ENCODE measurements at regions not wholly inside any gene's neighbourhood (a gene's known extent, or its start where the extent isn't known, plus 50 kb on each side); places are given as distances from the start of the nearest gene placed in this dataset.

- TF ChIP-seq HMGN3 (IDR thresholded peaks at IDR 0.05; ENCODE audit: borderline replicate concordance, extremely low read depth, insufficient read length, low read depth, low read length), result no peak
- no peak for TF ChIP-seq NCOA1 (IDR thresholded peaks at IDR 0.05; ENCODE audit: low read depth)
- TF ChIP-seq HNRNPH1 (optimal IDR thresholded peaks at IDR 0.05; ENCODE audit: low read depth, low read length), result no peak
- no peak for TF ChIP-seq U2AF1 (optimal IDR thresholded peaks at IDR 0.05; ENCODE audit: low read depth, low read length)
- no peak for TF ChIP-seq PHB2 (IDR thresholded peaks at IDR 0.05; ENCODE audit: low read depth)
- no peak for TF ChIP-seq FOXJ3 (CRISPR knock-in tag; IDR thresholded peaks at IDR 0.05)
- no peak for TF ChIP-seq TCF7 (IDR thresholded peaks at IDR 0.05; ENCODE audit: borderline replicate concordance)
- TF ChIP-seq ARID1B (IDR thresholded peaks at IDR 0.05), result peak; percentile 81
- no peak for TF ChIP-seq SNRNP70 (optimal IDR thresholded peaks at IDR 0.05; ENCODE audit: low read depth, low read length)
- no peak for TF ChIP-seq SNAPC5 (CRISPR knock-in tag; IDR thresholded peaks at IDR 0.05)
- no peak for TF ChIP-seq DMBX1 (CRISPR knock-in tag; IDR thresholded peaks at IDR 0.05; ENCODE audit: borderline replicate concordance)
- TF ChIP-seq, protein P1, sequence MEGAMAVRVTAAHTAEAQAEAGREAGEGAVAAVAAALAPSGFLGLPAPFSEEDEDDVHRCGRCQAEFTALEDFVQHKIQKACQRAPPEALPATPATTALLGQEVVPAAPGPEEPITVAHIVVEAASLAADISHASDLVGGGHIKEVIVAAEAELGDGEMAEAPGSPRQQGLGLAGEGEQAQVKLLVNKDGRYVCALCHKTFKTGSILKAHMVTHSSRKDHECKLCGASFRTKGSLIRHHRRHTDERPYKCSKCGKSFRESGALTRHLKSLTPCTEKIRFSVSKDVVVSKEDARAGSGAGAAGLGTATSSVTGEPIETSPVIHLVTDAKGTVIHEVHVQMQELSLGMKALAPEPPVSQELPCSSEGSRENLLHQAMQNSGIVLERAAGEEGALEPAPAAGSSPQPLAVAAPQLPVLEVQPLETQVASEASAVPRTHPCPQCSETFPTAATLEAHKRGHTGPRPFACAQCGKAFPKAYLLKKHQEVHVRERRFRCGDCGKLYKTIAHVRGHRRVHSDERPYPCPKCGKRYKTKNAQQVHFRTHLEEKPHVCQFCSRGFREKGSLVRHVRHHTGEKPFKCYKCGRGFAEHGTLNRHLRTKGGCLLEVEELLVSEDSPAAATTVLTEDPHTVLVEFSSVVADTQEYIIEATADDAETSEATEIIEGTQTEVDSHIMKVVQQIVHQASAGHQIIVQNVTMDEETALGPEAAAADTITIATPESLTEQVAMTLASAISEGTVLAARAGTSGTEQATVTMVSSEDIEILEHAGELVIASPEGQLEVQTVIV (CRISPR knock-in tag; IDR thresholded peaks at IDR 0.05; ENCODE audit: borderline replicate concordance), result no peak
- no peak for TF ChIP-seq JUNB (CRISPR knock-in tag; conservative IDR thresholded peaks at IDR 0.05)
- TF ChIP-seq CREM (IDR thresholded peaks at IDR 0.05; ENCODE audit: low read depth), result no peak
- TF ChIP-seq, protein P2, sequence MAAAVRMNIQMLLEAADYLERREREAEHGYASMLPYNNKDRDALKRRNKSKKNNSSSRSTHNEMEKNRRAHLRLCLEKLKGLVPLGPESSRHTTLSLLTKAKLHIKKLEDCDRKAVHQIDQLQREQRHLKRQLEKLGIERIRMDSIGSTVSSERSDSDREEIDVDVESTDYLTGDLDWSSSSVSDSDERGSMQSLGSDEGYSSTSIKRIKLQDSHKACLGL (CRISPR knock-in tag; IDR thresholded peaks at IDR 0.05; ENCODE audit: borderline replicate concordance, poor library complexity, severe bottlenecking), result no peak
- no peak for TF ChIP-seq HNRNPK (IDR thresholded peaks at IDR 0.05; ENCODE audit: low read depth, low read length, poor library complexity, severe bottlenecking)
- no peak for TF ChIP-seq NR1H2 (CRISPR knock-in tag; IDR thresholded peaks at IDR 0.05)
- no peak for TF ChIP-seq XRCC5 (IDR thresholded peaks at IDR 0.05; ENCODE audit: low read depth, low read length)
- TF ChIP-seq RFX1 (IDR thresholded peaks at IDR 0.05), result peak; percentile 46
- no peak for TF ChIP-seq PRMT5 (CRISPR knock-in tag; IDR thresholded peaks at IDR 0.05)
- no peak for TF ChIP-seq MTA2 (IDR thresholded peaks at IDR 0.05; ENCODE audit: low read depth)
- TF ChIP-seq, protein P3, sequence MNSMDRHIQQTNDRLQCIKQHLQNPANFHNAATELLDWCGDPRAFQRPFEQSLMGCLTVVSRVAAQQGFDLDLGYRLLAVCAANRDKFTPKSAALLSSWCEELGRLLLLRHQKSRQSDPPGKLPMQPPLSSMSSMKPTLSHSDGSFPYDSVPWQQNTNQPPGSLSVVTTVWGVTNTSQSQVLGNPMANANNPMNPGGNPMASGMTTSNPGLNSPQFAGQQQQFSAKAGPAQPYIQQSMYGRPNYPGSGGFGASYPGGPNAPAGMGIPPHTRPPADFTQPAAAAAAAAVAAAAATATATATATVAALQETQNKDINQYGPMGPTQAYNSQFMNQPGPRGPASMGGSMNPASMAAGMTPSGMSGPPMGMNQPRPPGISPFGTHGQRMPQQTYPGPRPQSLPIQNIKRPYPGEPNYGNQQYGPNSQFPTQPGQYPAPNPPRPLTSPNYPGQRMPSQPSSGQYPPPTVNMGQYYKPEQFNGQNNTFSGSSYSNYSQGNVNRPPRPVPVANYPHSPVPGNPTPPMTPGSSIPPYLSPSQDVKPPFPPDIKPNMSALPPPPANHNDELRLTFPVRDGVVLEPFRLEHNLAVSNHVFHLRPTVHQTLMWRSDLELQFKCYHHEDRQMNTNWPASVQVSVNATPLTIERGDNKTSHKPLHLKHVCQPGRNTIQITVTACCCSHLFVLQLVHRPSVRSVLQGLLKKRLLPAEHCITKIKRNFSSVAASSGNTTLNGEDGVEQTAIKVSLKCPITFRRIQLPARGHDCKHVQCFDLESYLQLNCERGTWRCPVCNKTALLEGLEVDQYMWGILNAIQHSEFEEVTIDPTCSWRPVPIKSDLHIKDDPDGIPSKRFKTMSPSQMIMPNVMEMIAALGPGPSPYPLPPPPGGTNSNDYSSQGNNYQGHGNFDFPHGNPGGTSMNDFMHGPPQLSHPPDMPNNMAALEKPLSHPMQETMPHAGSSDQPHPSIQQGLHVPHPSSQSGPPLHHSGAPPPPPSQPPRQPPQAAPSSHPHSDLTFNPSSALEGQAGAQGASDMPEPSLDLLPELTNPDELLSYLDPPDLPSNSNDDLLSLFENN (IDR thresholded peaks at IDR 0.05; ENCODE audit: low read depth in 2 of 2, low read length in 2 of 2), result no peak
These were observed 83.3 kb upstream of the DNAJC1 start (continued) for GRCh38 chr10:22086730-22087401.
